ENCODE measurements at regions not wholly inside any gene's neighbourhood (a gene's known extent, or its start where the extent isn't known, plus 50 kb on each side); places are given as distances from the start of the nearest gene placed in this dataset.

- TF ChIP-seq RAD21 (IDR thresholded peaks at IDR 0.05; ENCODE audit: low read depth) (no peak), CREB1 (IDR thresholded peaks at IDR 0.05; ENCODE audit: low read depth) (no peak), YY1 (IDR thresholded peaks at IDR 0.05; ENCODE audit: low read depth) (no peak), EGR1 (IDR thresholded peaks at IDR 0.05) (no peak), CEBPB (IDR thresholded peaks at IDR 0.05) (no peak), TCF12 (IDR thresholded peaks at IDR 0.05; ENCODE audit: low read depth) (no peak)
- TF ChIP-seq, protein P1, sequence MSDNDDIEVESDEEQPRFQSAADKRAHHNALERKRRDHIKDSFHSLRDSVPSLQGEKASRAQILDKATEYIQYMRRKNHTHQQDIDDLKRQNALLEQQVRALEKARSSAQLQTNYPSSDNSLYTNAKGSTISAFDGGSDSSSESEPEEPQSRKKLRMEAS (IDR thresholded peaks at IDR 0.05), result no peak
- TF ChIP-seq, protein P2, sequence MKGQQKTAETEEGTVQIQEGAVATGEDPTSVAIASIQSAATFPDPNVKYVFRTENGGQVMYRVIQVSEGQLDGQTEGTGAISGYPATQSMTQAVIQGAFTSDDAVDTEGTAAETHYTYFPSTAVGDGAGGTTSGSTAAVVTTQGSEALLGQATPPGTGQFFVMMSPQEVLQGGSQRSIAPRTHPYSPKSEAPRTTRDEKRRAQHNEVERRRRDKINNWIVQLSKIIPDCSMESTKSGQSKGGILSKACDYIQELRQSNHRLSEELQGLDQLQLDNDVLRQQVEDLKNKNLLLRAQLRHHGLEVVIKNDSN (IDR thresholded peaks at IDR 0.05), result no peak
These were observed 248.9 kb downstream of the TPBG start for GRCh38 chr6:82612475-82613039.

DNA sequence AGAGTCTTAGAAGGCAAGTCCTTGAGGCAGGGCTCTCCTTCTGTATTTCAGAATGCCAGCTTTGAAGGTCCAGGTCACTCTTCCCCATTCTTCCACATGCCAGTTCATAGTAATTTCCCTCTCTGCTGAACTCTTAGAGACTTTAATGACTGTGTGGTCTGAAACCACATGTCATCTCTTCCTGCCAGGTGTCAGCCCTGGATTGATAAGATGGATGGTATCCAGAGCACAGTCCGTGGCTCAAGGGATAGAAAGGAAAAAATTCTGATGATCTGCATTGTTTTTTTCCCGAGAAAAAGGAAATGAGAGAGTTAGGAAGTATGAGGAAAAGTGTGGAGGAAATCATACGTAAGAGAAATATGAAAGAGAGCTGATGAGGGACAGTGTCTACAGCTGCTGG is 250.9 kb downstream of the TPBG start:
- no peak for TF ChIP-seq RAD21 (IDR thresholded peaks at IDR 0.05; ENCODE audit: low read depth)
- no peak for TF ChIP-seq ZBTB7A (IDR thresholded peaks at IDR 0.05; ENCODE audit: low read depth)
- TF ChIP-seq TEAD4 (IDR thresholded peaks at IDR 0.05), result no peak
- TF ChIP-seq YY1 (IDR thresholded peaks at IDR 0.05; ENCODE audit: low read depth), result no peak
- TF ChIP-seq, protein P2 (IDR thresholded peaks at IDR 0.05), result no peak
- TF ChIP-seq EGR1 (IDR thresholded peaks at IDR 0.05), result no peak
- no peak for TF ChIP-seq TAF1 (IDR thresholded peaks at IDR 0.05; ENCODE audit: low read depth)
- TF ChIP-seq, protein P1 (IDR thresholded peaks at IDR 0.05), result no peak
- TF ChIP-seq TCF12 (IDR thresholded peaks at IDR 0.05; ENCODE audit: low read depth), result no peak
- TF ChIP-seq NFIC (IDR thresholded peaks at IDR 0.05), result no peak
- TF ChIP-seq REST (IDR thresholded peaks at IDR 0.05; ENCODE audit: low read depth), result no peak
- TF ChIP-seq CEBPB (IDR thresholded peaks at IDR 0.05), result no peak
- no peak for TF ChIP-seq CREB1 (IDR thresholded peaks at IDR 0.05; ENCODE audit: low read depth)
- no peak for TF ChIP-seq FOXM1 (IDR thresholded peaks at IDR 0.05; ENCODE audit: borderline replicate concordance, low read depth)
- no peak for TF ChIP-seq EP300 (IDR thresholded peaks at IDR 0.05; ENCODE audit: borderline replicate concordance)

GRCh38 chr6:82616386-82617028 is 252.9 kb downstream of the TPBG start:
- TF ChIP-seq, protein P2 (IDR thresholded peaks at IDR 0.05), result no peak
- TF ChIP-seq TAF1 (IDR thresholded peaks at IDR 0.05; ENCODE audit: low read depth), result no peak
- no peak for TF ChIP-seq REST (IDR thresholded peaks at IDR 0.05; ENCODE audit: low read depth)
- TF ChIP-seq EGR1 (IDR thresholded peaks at IDR 0.05), result no peak
- TF ChIP-seq FOXM1 (IDR thresholded peaks at IDR 0.05; ENCODE audit: borderline replicate concordance, low read depth), result no peak
- 0 out of 2 replicates have a peak, but pooled peaks have one; percentile 28 for TF ChIP-seq RAD21 (IDR thresholded peaks at IDR 0.05; ENCODE audit: low read depth)
- no peak for TF ChIP-seq NFIC (IDR thresholded peaks at IDR 0.05)

DNA sequence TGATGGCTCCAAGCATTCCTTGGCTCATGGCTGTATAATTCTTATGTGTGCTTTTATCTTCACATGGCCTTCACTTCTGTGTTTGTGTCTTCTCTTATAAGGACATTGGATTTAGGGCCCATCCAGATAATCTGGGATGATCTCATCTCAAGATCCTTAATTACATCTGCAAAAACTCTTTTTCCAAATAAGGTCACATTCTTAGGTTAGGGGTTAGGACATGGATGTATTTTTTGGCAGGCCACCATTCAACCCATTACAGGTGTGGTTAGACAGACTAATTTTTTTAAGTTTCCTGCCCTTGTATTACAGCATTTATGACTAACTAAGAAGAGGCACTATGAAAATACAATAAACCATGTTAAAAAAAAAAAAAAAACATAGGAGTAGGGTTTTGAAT is 254.0 kb downstream of the TPBG start:
- TF ChIP-seq EP300 (IDR thresholded peaks at IDR 0.05; ENCODE audit: borderline replicate concordance) (no peak), TAF1 (IDR thresholded peaks at IDR 0.05; ENCODE audit: low read depth) (no peak), ZBTB7A (IDR thresholded peaks at IDR 0.05; ENCODE audit: low read depth) (no peak), YY1 (IDR thresholded peaks at IDR 0.05; ENCODE audit: low read depth) (no peak), RAD21 (IDR thresholded peaks at IDR 0.05; ENCODE audit: low read depth) (no peak), TEAD4 (IDR thresholded peaks at IDR 0.05) (no peak), EGR1 (IDR thresholded peaks at IDR 0.05) (no peak), NFIC (IDR thresholded peaks at IDR 0.05) (no peak), CEBPB (IDR thresholded peaks at IDR 0.05) (no peak), TCF12 (IDR thresholded peaks at IDR 0.05; ENCODE audit: low read depth) (no peak), FOXM1 (IDR thresholded peaks at IDR 0.05; ENCODE audit: borderline replicate concordance, low read depth) (no peak), REST (IDR thresholded peaks at IDR 0.05; ENCODE audit: low read depth) (no peak), CREB1 (IDR thresholded peaks at IDR 0.05; ENCODE audit: low read depth) (no peak)
- TF ChIP-seq, protein P2 (IDR thresholded peaks at IDR 0.05), result no peak
- TF ChIP-seq, protein P1 (IDR thresholded peaks at IDR 0.05), result no peak
